ENCODE measurements at regions not wholly inside any gene's neighbourhood (a gene's known extent, or its start where the extent isn't known, plus 50 kb on each side); places are given as distances from the start of the nearest gene placed in this dataset.

GRCh38 chr1:5479876-5480646, 512.2 kb downstream of the NPHP4 start:
- ChIA-PET CTCF (no interaction called here), POLR2A (no interaction called here)
- Mint-ChIP-seq H3K27me3 (no peaks in the 10 kb centered on the region), H3K4me3 (no peak overlapping the region), H3K36me3 (ENCODE audit: low read depth) (no peaks in the 10 kb centered on the region), H3K9me3 (no peaks in the 10 kb centered on the region), H3K4me1 (no peaks in the 10 kb centered on the region), H3K27ac (no peak overlapping the region)
- DNase-seq: no peak

- no peaks in the 10 kb centered on the region for H3K36me3 Mint-ChIP-seq (ENCODE audit: low read depth)
- no peak for DNase-seq
- ChIA-PET CTCF (no interaction called here), POLR2A (no interaction called here)
- H3K27ac Mint-ChIP-seq: no peak overlapping the region
- no peaks in the 10 kb centered on the region for H3K9me3 Mint-ChIP-seq
- H3K27me3 Mint-ChIP-seq: no peaks in the 10 kb centered on the region
- H3K4me1 Mint-ChIP-seq: no peaks in the 10 kb centered on the region
- H3K4me3 Mint-ChIP-seq: no peak overlapping the region
Measured at GRCh38 chr1:5478961-5479360, 513.3 kb downstream of the NPHP4 start.

- no peaks in the 10 kb centered on the region for H3K36me3 Mint-ChIP-seq (ENCODE audit: low read depth)
- ChIA-PET CTCF (no interaction called here), POLR2A (no interaction called here)
- DNase-seq: no peak
- H3K4me1 Mint-ChIP-seq: no peaks in the 10 kb centered on the region
- no peak overlapping the region for H3K4me3 Mint-ChIP-seq
- H3K27ac Mint-ChIP-seq: no peak overlapping the region
- no peaks in the 10 kb centered on the region for H3K27me3 Mint-ChIP-seq
- no peaks in the 10 kb centered on the region for H3K9me3 Mint-ChIP-seq
Measured at GRCh38 chr1:5478156-5478695, 514.0 kb downstream of the NPHP4 start.

GRCh38 chr1:5477716-5478115, 514.5 kb downstream of the NPHP4 start:
- POLR2A ChIA-PET: no interaction called here
- Mint-ChIP-seq H3K4me1 (no peaks in the 10 kb centered on the region), H3K9me3 (no peaks in the 10 kb centered on the region), H3K4me3 (no peak overlapping the region), H3K27me3 (no peaks in the 10 kb centered on the region), H3K27ac (no peak overlapping the region), H3K36me3 (ENCODE audit: low read depth) (no peaks in the 10 kb centered on the region)
- no peak for DNase-seq
- CTCF ChIA-PET: no interaction called here

DNA sequence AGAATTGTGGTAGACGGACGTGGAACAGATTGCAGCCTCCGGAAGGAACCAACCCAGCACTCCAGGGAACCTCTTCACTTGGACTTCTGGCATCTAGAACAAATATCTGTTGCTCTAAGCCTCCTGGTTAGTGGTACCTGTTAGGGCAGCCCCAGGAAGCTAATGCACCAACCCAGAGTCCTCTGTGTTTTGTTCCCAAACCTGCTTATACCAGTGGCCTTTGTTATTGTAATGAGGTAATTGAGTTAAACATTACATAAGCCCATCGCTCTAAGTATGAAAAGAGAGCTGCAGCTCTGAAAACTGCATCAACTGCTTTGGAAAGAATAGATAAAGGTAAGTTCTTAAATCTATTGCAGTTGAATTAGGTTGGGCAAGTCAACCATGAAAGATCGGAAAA, 516.7 kb downstream of the NPHP4 start:
- H3K27ac Mint-ChIP-seq: no peak overlapping the region
- DNase-seq: no peak
- H3K36me3 Mint-ChIP-seq (ENCODE audit: low read depth): no peaks in the 10 kb centered on the region
- no peak overlapping the region for H3K4me3 Mint-ChIP-seq
- ChIA-PET POLR2A (no interaction called here), CTCF (no interaction called here)
- no peaks in the 10 kb centered on the region for H3K9me3 Mint-ChIP-seq
- H3K4me1 Mint-ChIP-seq: no peaks in the 10 kb centered on the region
- no peaks in the 10 kb centered on the region for H3K27me3 Mint-ChIP-seq

GRCh38 chr1:5473268-5473667, 519.0 kb downstream of the NPHP4 start:
- no peaks in the 10 kb centered on the region for H3K4me1 Mint-ChIP-seq
- CTCF ChIA-PET: no interaction called here

GRCh38 chr1:5466487-5466886, 525.7 kb downstream of the NPHP4 start:
- CTCF ChIA-PET: no interaction called here
- H3K9me3 Mint-ChIP-seq: no peaks in the 10 kb centered on the region
- POLR2A ChIA-PET: no interaction called here
- no peak overlapping the region for H3K4me3 Mint-ChIP-seq
- H3K36me3 Mint-ChIP-seq (ENCODE audit: low read depth): no peaks in the 10 kb centered on the region
- H3K4me1 Mint-ChIP-seq: peaks cover 12% of the 10 kb centered on the region
- no peak overlapping the region for H3K27ac Mint-ChIP-seq
- H3K27me3 Mint-ChIP-seq: peaks cover 1% of the 10 kb centered on the region
- DNase-seq: no peak

More at GRCh38 chr1:5473268-5473667, 519.0 kb downstream of the NPHP4 start:
- no peaks in the 10 kb centered on the region for H3K36me3 Mint-ChIP-seq (ENCODE audit: low read depth)
- H3K27ac Mint-ChIP-seq: no peak overlapping the region
- H3K4me3 Mint-ChIP-seq: no peak overlapping the region
- DNase-seq: no peak
- H3K9me3 Mint-ChIP-seq: no peaks in the 10 kb centered on the region
- no peaks in the 10 kb centered on the region for H3K27me3 Mint-ChIP-seq
- POLR2A ChIA-PET: no interaction called here

DNA sequence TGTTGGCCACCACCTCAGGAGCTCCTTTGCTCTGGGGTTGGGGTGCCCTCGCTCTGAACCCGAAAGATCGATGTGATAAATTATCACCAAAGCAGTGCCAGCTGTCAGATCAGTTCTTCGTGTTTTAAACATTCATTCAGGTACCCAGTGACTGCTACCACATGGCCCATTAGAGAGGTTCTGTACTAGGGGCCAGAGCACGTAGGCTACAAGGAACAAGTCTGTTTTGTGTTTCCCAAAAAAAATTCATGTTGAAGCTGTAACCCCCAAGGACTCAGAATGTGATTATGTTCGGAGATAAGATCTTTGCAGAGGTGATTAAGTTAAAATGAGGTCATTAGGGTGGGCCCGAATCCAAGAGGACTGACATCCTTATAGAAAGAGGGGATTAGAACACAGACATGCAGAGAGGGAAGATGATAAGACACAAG, 526.9 kb downstream of the NPHP4 start:
- POLR2A ChIA-PET: no interaction called here
- peaks cover 12% of the 10 kb centered on the region for H3K4me1 Mint-ChIP-seq
- no peaks in the 10 kb centered on the region for H3K36me3 Mint-ChIP-seq (ENCODE audit: low read depth)
- no peak for DNase-seq
- H3K27ac Mint-ChIP-seq: no peak overlapping the region
- no peak overlapping the region for H3K4me3 Mint-ChIP-seq
- peaks cover 3% of the 10 kb centered on the region for H3K9me3 Mint-ChIP-seq
- peaks cover 1% of the 10 kb centered on the region for H3K27me3 Mint-ChIP-seq
- CTCF ChIA-PET: no interaction called here

GRCh38 chr1:5464366-5464765, 527.9 kb downstream of the NPHP4 start:
- no peak for DNase-seq
- Mint-ChIP-seq H3K36me3 (ENCODE audit: low read depth) (no peaks in the 10 kb centered on the region), H3K9me3 (peaks cover 3% of the 10 kb centered on the region), H3K4me3 (no peak overlapping the region), H3K27me3 (peaks cover 1% of the 10 kb centered on the region), H3K27ac (no peak overlapping the region), H3K4me1 (peaks cover 12% of the 10 kb centered on the region)
- ChIA-PET CTCF (interaction anchor here (1.0 kb wide), 1 partner anchor 178 kb away, joined by 3 read pairs; no protein-coding TSS in a partner anchor), POLR2A (no interaction called here)

GRCh38 chr1:5460974-5461373, 531.3 kb downstream of the NPHP4 start:
- POLR2A ChIA-PET: no interaction called here
- Mint-ChIP-seq H3K27ac (no peak overlapping the region), H3K4me1 (peaks cover 3% of the 10 kb centered on the region), H3K4me3 (no peak overlapping the region), H3K27me3 (no peaks in the 10 kb centered on the region), H3K36me3 (ENCODE audit: low read depth) (no peaks in the 10 kb centered on the region), H3K9me3 (peaks cover 3% of the 10 kb centered on the region)
- CTCF ChIA-PET: no interaction called here
- no peak for DNase-seq

DNA sequence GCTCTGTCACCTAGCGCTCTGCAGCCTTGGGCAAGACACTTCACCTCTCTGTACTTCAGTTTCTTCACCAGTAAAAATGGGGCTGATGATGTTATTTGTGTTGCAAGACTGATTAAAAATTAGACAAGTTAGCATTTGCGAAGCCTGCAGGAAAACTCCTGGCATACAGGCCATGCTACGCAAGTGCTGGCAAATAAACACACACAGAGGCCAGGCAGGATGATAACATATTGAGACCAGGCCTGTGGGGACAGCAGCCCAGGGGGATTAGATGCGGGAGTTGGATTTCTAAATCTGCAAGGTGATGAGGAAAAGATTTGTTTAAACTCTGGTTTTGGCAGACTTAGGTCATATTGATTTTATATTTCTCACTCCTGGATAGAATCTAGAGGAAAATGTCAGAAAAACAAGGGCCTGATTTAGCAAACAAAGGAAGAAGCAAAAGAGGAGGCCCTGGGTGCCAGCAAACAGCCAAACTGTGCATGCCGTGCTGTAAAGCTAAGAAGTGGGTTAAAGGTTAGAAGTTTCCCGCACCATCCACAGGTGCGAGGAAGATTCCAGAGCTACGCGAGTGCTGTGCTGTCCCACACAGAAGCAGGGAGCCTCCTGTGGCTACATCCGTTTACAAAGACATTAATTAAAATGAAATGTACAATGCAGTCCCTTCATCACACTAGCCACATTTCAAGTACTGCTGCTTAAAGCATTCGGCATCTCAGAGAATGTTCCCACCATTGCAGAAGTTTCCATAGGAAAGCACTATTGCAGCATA, 532.2 kb downstream of the NPHP4 start:
- no peak for DNase-seq
- Mint-ChIP-seq H3K27ac (no peak overlapping the region), H3K4me1 (no peaks in the 10 kb centered on the region), H3K9me3 (peaks cover 3% of the 10 kb centered on the region), H3K27me3 (no peaks in the 10 kb centered on the region), H3K4me3 (no peak overlapping the region), H3K36me3 (ENCODE audit: low read depth) (no peaks in the 10 kb centered on the region)
- ChIA-PET CTCF (no interaction called here), POLR2A (no interaction called here)

- DNase-seq: no peak
- Mint-ChIP-seq H3K36me3 (ENCODE audit: low read depth) (no peaks in the 10 kb centered on the region), H3K27me3 (peaks cover 2% of the 10 kb centered on the region), H3K4me1 (no peaks in the 10 kb centered on the region), H3K27ac (no peak overlapping the region), H3K9me3 (peaks cover 3% of the 10 kb centered on the region), H3K4me3 (no peak overlapping the region)
- POLR2A ChIA-PET: no interaction called here
- CTCF ChIA-PET: no interaction called here
Measured at GRCh38 chr1:5458248-5458647, 534.0 kb downstream of the NPHP4 start.

DNA sequence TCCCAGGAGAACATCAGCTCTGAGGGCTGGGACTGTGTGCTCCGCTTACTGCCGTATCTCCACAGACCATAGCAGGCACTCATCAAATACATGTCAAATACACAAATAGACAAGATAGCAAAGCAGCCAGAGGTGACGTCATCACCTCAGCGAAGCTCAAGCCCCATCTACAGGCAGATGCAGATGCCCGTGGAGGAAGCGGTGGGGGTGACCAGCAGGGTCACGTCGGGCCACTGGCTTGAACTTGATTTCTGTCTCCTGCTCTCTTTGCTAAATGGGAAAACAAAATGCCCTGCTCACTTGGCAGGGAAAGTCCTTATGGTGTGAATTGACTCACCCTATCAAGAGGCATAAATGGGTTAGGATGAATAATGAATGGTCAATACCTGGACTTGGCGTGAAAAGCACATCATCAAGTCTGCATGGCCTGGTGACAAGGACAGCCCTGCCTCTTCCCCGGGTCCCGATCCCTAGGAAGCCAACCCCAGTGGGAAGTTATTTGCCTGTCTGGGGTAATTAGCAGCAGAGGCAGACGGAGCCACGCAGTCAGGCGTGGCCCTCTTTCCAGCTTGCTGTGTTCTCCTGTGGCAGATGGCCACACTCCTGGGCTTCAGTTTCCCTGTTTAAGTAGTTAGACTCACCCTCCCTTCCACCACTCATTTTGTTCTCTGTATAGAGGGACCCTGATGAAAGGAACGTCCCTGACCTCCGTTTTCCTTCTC, 536.0 kb downstream of the NPHP4 start:
- H3K4me1 Mint-ChIP-seq: no peaks in the 10 kb centered on the region
- no peak overlapping the region for H3K4me3 Mint-ChIP-seq
- H3K36me3 Mint-ChIP-seq (ENCODE audit: low read depth): no peaks in the 10 kb centered on the region
- POLR2A ChIA-PET: no interaction called here
- peaks cover 3% of the 10 kb centered on the region for H3K9me3 Mint-ChIP-seq
- peaks cover 2% of the 10 kb centered on the region for H3K27me3 Mint-ChIP-seq
- no peak for DNase-seq
- H3K27ac Mint-ChIP-seq: no peak overlapping the region
- CTCF ChIA-PET: no interaction called here
